Osteoblast (primary cell): ENCODE measurements at regions not wholly inside any gene's neighbourhood (a gene's known extent, or its start where the extent isn't known, plus 50 kb on each side); places are given as distances from the start of the nearest gene placed in this dataset.

Experiments
- DNase-seq: peaks from one replicate; pipeline ENCODE4 v3.0.0; 2011; ENCODE audit warnings: low spot score, mixed read lengths; ENCODE audit not compliant: insufficient read length; ENCODE audit errors: missing footprints
- H2AFZ ChIP-seq: 2 replicates; pipeline ENCODE4 v1.6.0; 2011; ENCODE audit warnings: mild to moderate bottlenecking, low read length
- H3K27ac ChIP-seq: 2 replicates; pipeline ENCODE4 v1.5.1; 2011; ENCODE audit warnings: mild to moderate bottlenecking, low read depth, low read length, moderate library complexity
- H3K27me3 ChIP-seq: 2 replicates; pipeline ENCODE4 v1.6.0; 2012; ENCODE audit warnings: mild to moderate bottlenecking, control low read depth, inconsistent platforms, low read length, moderate library complexity; ENCODE audit not compliant: insufficient read depth
- H3K36me3 ChIP-seq: 2 replicates; pipeline ENCODE4 v1.5.1; 2011; ENCODE audit warnings: mild to moderate bottlenecking, low read length, control low read depth, moderate library complexity; ENCODE audit not compliant: insufficient read depth
- H3K4me1 ChIP-seq: 2 replicates; pipeline ENCODE4 v1.5.1; 2011; ENCODE audit warnings: mild to moderate bottlenecking, low read length, control low read depth, moderate library complexity; ENCODE audit not compliant: insufficient read depth
- H3K4me2 ChIP-seq: 2 replicates; pipeline ENCODE4 v1.6.0; 2011; ENCODE audit warnings: mild to moderate bottlenecking, low read length; ENCODE audit not compliant: insufficient read depth
- H3K4me3 ChIP-seq: fragments of 200-600 bp; sonication (generic); 3 replicates; pipeline ENCODE4 v1.5.1; 2012; ENCODE audit warnings: mild to moderate bottlenecking, low read length, inconsistent platforms; ENCODE audit not compliant: insufficient read depth
- H3K79me2 ChIP-seq: 2 replicates; pipeline ENCODE4 v1.6.0; 2012; ENCODE audit warnings: mild to moderate bottlenecking, low read length, control low read depth, inconsistent platforms; ENCODE audit not compliant: insufficient read depth
- H3K9me3 ChIP-seq: 2 replicates; pipeline ENCODE4 v1.5.1; 2011; ENCODE audit warnings: low read depth, low read length, control low read depth
- H4K20me1 ChIP-seq: 2 replicates; pipeline ENCODE4 v1.6.0; 2012; ENCODE audit warnings: mild to moderate bottlenecking, low read length, control low read depth; ENCODE audit not compliant: insufficient read depth
- CTCF ChIP-seq: IDR thresholded peaks from 2 replicates; pipeline ENCODE4 v1.5.1; 2011; ENCODE audit warnings: mild to moderate bottlenecking, low read depth, low read length, moderate library complexity; ENCODE audit errors: extremely low read depth

- no peak overlapping the region for H2AFZ ChIP-seq
- no peaks in the 10 kb centered on the region for H4K20me1 ChIP-seq
- no peak for DNase-seq
- H3K79me2 ChIP-seq = no peaks in the 10 kb centered on the region
- H3K4me3 ChIP-seq = no peak overlapping the region
- no peaks in the 10 kb centered on the region for H3K27me3 ChIP-seq
- TF ChIP-seq CTCF = no peak
- no peak overlapping the region for H3K4me2 ChIP-seq
- H3K36me3 ChIP-seq = no peaks in the 10 kb centered on the region
- H3K4me1 ChIP-seq = no peaks in the 10 kb centered on the region
- H3K27ac ChIP-seq = no peak overlapping the region
- no peaks in the 10 kb centered on the region for H3K9me3 ChIP-seq
Observed at GRCh38 chr14:44215660-44216059, 291.4 kb downstream of the FSCB start.

GRCh38 chr14:44211718-44212117 lies 295.4 kb downstream of the FSCB start:
- no peak overlapping the region for H3K4me3 ChIP-seq
- no peak for TF ChIP-seq CTCF

GRCh38 chr14:44204061-44204835 lies 302.8 kb downstream of the FSCB start:
- no peaks in the 10 kb centered on the region for H3K36me3 ChIP-seq
- H3K27ac ChIP-seq = no peak overlapping the region
- H3K27me3 ChIP-seq = no peaks in the 10 kb centered on the region
- TF ChIP-seq CTCF = no peak
- no peaks in the 10 kb centered on the region for H3K79me2 ChIP-seq
- DNase-seq = no peak
- H2AFZ ChIP-seq = no peak overlapping the region
- H3K4me3 ChIP-seq = no peak overlapping the region
- no peaks in the 10 kb centered on the region for H3K9me3 ChIP-seq
- H3K4me1 ChIP-seq = no peaks in the 10 kb centered on the region
- H3K4me2 ChIP-seq = no peak overlapping the region
- H4K20me1 ChIP-seq = no peaks in the 10 kb centered on the region

More at GRCh38 chr14:44211718-44212117, 295.4 kb downstream of the FSCB start:
- H3K27ac ChIP-seq = no peak overlapping the region
- H3K79me2 ChIP-seq = no peaks in the 10 kb centered on the region
- H2AFZ ChIP-seq = no peak overlapping the region
- H3K36me3 ChIP-seq = no peaks in the 10 kb centered on the region
- no peaks in the 10 kb centered on the region for H3K9me3 ChIP-seq
- H3K27me3 ChIP-seq = no peaks in the 10 kb centered on the region
- H4K20me1 ChIP-seq = no peaks in the 10 kb centered on the region
- H3K4me1 ChIP-seq = no peaks in the 10 kb centered on the region
- DNase-seq = no peak
- no peak overlapping the region for H3K4me2 ChIP-seq

- Histone ChIP-seq H3K4me3 (no peak overlapping the region), H3K9me3 (no peaks in the 10 kb centered on the region), H4K20me1 (no peaks in the 10 kb centered on the region), H3K4me1 (no peaks in the 10 kb centered on the region), H3K27ac (no peak overlapping the region), H3K27me3 (no peaks in the 10 kb centered on the region), H3K4me2 (no peak overlapping the region), H2AFZ (no peak overlapping the region), H3K79me2 (no peaks in the 10 kb centered on the region), H3K36me3 (no peaks in the 10 kb centered on the region)
- DNase-seq = no peak
- no peak for TF ChIP-seq CTCF
Observed at GRCh38 chr14:44180975-44181374, 326.1 kb downstream of the FSCB start.
